ENCODE measurements at regions not wholly inside any gene's neighbourhood (a gene's known extent, or its start where the extent isn't known, plus 50 kb on each side); places are given as distances from the start of the nearest gene placed in this dataset.

DNA sequence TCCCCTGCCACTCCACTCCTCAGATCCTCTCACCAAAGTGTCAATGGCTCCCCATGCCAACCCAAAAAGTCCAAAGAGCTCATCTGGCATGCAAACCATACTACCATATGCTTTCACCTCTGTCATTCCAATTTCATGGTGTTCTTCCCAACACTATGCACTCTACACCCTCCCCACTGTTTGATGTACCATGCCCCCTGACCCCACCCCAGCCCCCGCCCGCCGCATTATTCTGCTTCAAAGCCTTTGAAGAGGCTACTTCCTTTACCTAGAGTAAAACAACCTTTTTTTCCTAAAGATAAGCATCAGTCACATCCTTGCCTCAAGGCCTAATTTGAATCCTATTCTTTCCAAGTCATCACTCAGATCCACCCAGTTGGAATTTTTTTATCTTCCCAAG is 226.3 kb downstream of the DEPDC1B start:
- TF ChIP-seq, protein P1, sequence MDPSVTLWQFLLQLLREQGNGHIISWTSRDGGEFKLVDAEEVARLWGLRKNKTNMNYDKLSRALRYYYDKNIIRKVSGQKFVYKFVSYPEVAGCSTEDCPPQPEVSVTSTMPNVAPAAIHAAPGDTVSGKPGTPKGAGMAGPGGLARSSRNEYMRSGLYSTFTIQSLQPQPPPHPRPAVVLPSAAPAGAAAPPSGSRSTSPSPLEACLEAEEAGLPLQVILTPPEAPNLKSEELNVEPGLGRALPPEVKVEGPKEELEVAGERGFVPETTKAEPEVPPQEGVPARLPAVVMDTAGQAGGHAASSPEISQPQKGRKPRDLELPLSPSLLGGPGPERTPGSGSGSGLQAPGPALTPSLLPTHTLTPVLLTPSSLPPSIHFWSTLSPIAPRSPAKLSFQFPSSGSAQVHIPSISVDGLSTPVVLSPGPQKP (IDR thresholded peaks at IDR 0.05; ENCODE audit: borderline replicate concordance, low read depth, low read length), result no peak
- TF ChIP-seq, protein P2, sequence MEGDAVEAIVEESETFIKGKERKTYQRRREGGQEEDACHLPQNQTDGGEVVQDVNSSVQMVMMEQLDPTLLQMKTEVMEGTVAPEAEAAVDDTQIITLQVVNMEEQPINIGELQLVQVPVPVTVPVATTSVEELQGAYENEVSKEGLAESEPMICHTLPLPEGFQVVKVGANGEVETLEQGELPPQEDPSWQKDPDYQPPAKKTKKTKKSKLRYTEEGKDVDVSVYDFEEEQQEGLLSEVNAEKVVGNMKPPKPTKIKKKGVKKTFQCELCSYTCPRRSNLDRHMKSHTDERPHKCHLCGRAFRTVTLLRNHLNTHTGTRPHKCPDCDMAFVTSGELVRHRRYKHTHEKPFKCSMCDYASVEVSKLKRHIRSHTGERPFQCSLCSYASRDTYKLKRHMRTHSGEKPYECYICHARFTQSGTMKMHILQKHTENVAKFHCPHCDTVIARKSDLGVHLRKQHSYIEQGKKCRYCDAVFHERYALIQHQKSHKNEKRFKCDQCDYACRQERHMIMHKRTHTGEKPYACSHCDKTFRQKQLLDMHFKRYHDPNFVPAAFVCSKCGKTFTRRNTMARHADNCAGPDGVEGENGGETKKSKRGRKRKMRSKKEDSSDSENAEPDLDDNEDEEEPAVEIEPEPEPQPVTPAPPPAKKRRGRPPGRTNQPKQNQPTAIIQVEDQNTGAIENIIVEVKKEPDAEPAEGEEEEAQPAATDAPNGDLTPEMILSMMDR (conservative IDR thresholded peaks at IDR 0.05; ENCODE audit: low read depth, low read length), result no peak
- TF ChIP-seq FOS (IDR thresholded peaks at IDR 0.05; ENCODE audit: low read depth, low read length) (no peak), POLR2A (IDR thresholded peaks at IDR 0.05; ENCODE audit: low read depth, low read length) (no peak), RAD21 (IDR thresholded peaks at IDR 0.05; ENCODE audit: low read length) (no peak), CEBPB (IDR thresholded peaks at IDR 0.05; ENCODE audit: low read depth, low read length) (no peak), MXI1 (IDR thresholded peaks at IDR 0.05; ENCODE audit: borderline replicate concordance, low read depth, low read length) (no peak), RCOR1 (IDR thresholded peaks at IDR 0.05; ENCODE audit: insufficient replicate concordance, low read length) (no peak), RFX5 (IDR thresholded peaks at IDR 0.05; ENCODE audit: low read depth, low read length) (no peak), SMC3 (IDR thresholded peaks at IDR 0.05; ENCODE audit: low read depth, low read length) (no peak), MAZ (IDR thresholded peaks at IDR 0.05; ENCODE audit: borderline replicate concordance, low read depth, low read length) (no peak)
- TF ChIP-seq, protein P3, sequence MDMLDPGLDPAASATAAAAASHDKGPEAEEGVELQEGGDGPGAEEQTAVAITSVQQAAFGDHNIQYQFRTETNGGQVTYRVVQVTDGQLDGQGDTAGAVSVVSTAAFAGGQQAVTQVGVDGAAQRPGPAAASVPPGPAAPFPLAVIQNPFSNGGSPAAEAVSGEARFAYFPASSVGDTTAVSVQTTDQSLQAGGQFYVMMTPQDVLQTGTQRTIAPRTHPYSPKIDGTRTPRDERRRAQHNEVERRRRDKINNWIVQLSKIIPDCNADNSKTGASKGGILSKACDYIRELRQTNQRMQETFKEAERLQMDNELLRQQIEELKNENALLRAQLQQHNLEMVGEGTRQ (IDR thresholded peaks at IDR 0.05; ENCODE audit: low read depth, low read length), result no peak
